Endothelial cell of umbilical vein (primary cell): ENCODE measurements at regions not wholly inside any gene's neighbourhood (a gene's known extent, or its start where the extent isn't known, plus 50 kb on each side); places are given as distances from the start of the nearest gene placed in this dataset.
A peak's percentile ranks its signal among the peaks of the same experiment; 100 is the strongest.

Experiments
- BruUV-seq: library from RNA; stranded (reverse); fragments of 400-500 nt; replicated peaks from 2 replicates; lab custom pipeline; 2021; lab: Mats Ljungman, UMichigan
- CTCF ChIA-PET: fragments of 300-600, 350-600 bp; sonication (Branson Sonifier 250); formaldehyde crosslinking; loops from one replicate; lab custom pipeline; 2021; ENCODE audit warnings: antibody characterized with exemption, inconsistent platforms; lab: Charles Lee
- POLR2A ChIA-PET: fragments of 300-600, 350-600 bp; sonication (Branson Sonifier 250); formaldehyde crosslinking; loops from one replicate; lab custom pipeline; 2021; ENCODE audit warnings: antibody characterized with exemption, inconsistent platforms; lab: Charles Lee
- DNase-seq: peaks from one replicate; pipeline ENCODE4 v3.0.0-alpha.2; 2011; ENCODE audit warnings: low read depth, low spot score
- FAIRE-seq: peaks from 2 replicates; lab custom pipeline; 2011; peaks lifted over from hg19 to GRCh38; lab: Jason Lieb, UNC
- H2AFZ ChIP-seq: 2 replicates; pipeline ENCODE4 v1.6.0; 2012; ENCODE audit warnings: low read depth, low read length, control low read depth, inconsistent platforms
- H3K27ac ChIP-seq: 2 replicates; pipeline ENCODE4 v1.5.1; 2011; ENCODE audit warnings: low read depth, mild to moderate bottlenecking, control low read depth, low read length, moderate library complexity; ENCODE audit not compliant: insufficient read depth
- H3K27me3 ChIP-seq, 2 experiments: 2 replicates each; pipeline versions ENCODE4 v1.6.0 to v1.6.1; 2011; ENCODE audit warnings: low read length in 2 of 2, mixed read lengths in 1 of 2; ENCODE audit not compliant: control insufficient read depth in 2 of 2, insufficient read depth in 2 of 2
- H3K36me3 ChIP-seq, 2 experiments: 2 replicates in 1 of 2; 3 replicates in 1 of 2; pipeline ENCODE4 v1.5.1; 2011; ENCODE audit warnings: low read length in 2 of 2, mild to moderate bottlenecking in 1 of 2, moderate library complexity in 1 of 2; ENCODE audit not compliant: control insufficient read depth in 2 of 2, insufficient read depth in 2 of 2; ENCODE audit errors: extremely low read depth in 1 of 2
- H3K4me1 ChIP-seq: 3 replicates; pipeline ENCODE4 v1.5.1; 2011; ENCODE audit warnings: mild to moderate bottlenecking, low read length; ENCODE audit not compliant: control insufficient read depth, insufficient read depth; ENCODE audit errors: extremely low read depth
- H3K4me2 ChIP-seq: 2 replicates; pipeline ENCODE4 v1.6.1; 2011; ENCODE audit warnings: low read length, control low read depth, mixed read lengths; ENCODE audit not compliant: insufficient read depth
- H3K4me3 ChIP-seq, 3 experiments: fragments of 200-600 bp in 1 of 3; sonication (generic), shearing (Covaris generic) in 1 of 3; replicated peaks in 1 of 3; 2 replicates each; pipeline ENCODE4 v1.5.1; 2011 to 2016; ENCODE audit warnings: control low read depth in 3 of 3, low read length in 3 of 3, mild to moderate bottlenecking in 2 of 3, inconsistent platforms in 1 of 3, low read depth in 1 of 3, moderate library complexity in 1 of 3; ENCODE audit not compliant: insufficient read depth in 1 of 3
- H3K79me2 ChIP-seq: 2 replicates; pipeline ENCODE4 v1.6.0; 2012; ENCODE audit warnings: low read length, inconsistent platforms; ENCODE audit not compliant: control insufficient read depth, insufficient read depth
- H3K9ac ChIP-seq: replicated peaks from 2 replicates; pipeline ENCODE3; 2011; ENCODE audit warnings: low read length, control low read depth; ENCODE audit not compliant: insufficient read depth; ENCODE audit errors: extremely low read depth
- H3K9me1 ChIP-seq: replicated peaks from 3 replicates; pipeline ENCODE4 v1.6.0; 2011; ENCODE audit warnings: mild to moderate bottlenecking, low read length; ENCODE audit not compliant: control insufficient read depth, insufficient read depth; ENCODE audit errors: extremely low read depth
- H3K9me3 ChIP-seq: replicated peaks from 2 replicates; pipeline ENCODE4 v1.5.1; 2012; ENCODE audit warnings: low read length, inconsistent platforms; ENCODE audit not compliant: control insufficient read depth, insufficient read depth
- H4K20me1 ChIP-seq: replicated peaks from 2 replicates; pipeline ENCODE3; 2011; ENCODE audit warnings: mild to moderate bottlenecking, low read length; ENCODE audit not compliant: control insufficient read depth, insufficient read depth; ENCODE audit errors: extremely low read depth
- EZH2 ChIP-seq: IDR thresholded peaks from 2 replicates; pipeline ENCODE4 v1.6.1; 2012; ENCODE audit warnings: borderline replicate concordance, low read depth, mild to moderate bottlenecking, moderate library complexity, low read length, inconsistent platforms; ENCODE audit not compliant: severe bottlenecking
- FOS ChIP-seq: IDR thresholded peaks from 2 replicates; pipeline ENCODE4 v1.6.1; 2011; ENCODE audit warnings: mild to moderate bottlenecking, low read length, moderate library complexity, borderline replicate concordance; ENCODE audit not compliant: insufficient read depth
- JUN ChIP-seq: IDR thresholded peaks from 2 replicates; pipeline ENCODE4 v1.6.1; 2011; ENCODE audit warnings: borderline replicate concordance, low read depth; ENCODE audit not compliant: insufficient read length, insufficient read depth
- MYC ChIP-seq: IDR thresholded peaks from one replicate; pipeline ENCODE4 v1.6.1; 2011; ENCODE audit warnings: mild to moderate bottlenecking, low read depth, low read length
- POLR2AphosphoS5 ChIP-seq: IDR thresholded peaks from 2 replicates; pipeline ENCODE4 v1.6.1; 2012; ENCODE audit warnings: low read depth, mild to moderate bottlenecking, control low read depth, low read length, moderate library complexity; ENCODE audit not compliant: insufficient read depth
- dilution Hi-C: fragments of 300-500 bp; cut with MboI; formaldehyde crosslinking; loops from one replicate; pipeline ENCODE4 v1.15.0; 2019; ENCODE audit warnings: low sequenced_read_pairs; ENCODE audit not compliant: extremely low pct_ligation_motif_present
- intact Hi-C: fragments of 100-400 bp; cut with micrococcal nuclease; formaldehyde crosslinking; loops from one replicate; pipeline ENCODE4 v1.10.0; 2022
- TF ChIP-seq, protein P1 (sequence below), 2 donors: IDR thresholded peaks; 1 replicate in 1 of 2; 2 replicates in 1 of 2; pipeline ENCODE4 v1.5.1; 2011; ENCODE audit warnings: low read length in 2 of 2, mild to moderate bottlenecking in 2 of 2, moderate library complexity in 2 of 2, control low read depth in 1 of 2, inconsistent platforms in 1 of 2, low read depth in 1 of 2; ENCODE audit not compliant: insufficient read depth in 1 of 2; ENCODE audit errors: extremely low read depth in 1 of 2

DNA sequence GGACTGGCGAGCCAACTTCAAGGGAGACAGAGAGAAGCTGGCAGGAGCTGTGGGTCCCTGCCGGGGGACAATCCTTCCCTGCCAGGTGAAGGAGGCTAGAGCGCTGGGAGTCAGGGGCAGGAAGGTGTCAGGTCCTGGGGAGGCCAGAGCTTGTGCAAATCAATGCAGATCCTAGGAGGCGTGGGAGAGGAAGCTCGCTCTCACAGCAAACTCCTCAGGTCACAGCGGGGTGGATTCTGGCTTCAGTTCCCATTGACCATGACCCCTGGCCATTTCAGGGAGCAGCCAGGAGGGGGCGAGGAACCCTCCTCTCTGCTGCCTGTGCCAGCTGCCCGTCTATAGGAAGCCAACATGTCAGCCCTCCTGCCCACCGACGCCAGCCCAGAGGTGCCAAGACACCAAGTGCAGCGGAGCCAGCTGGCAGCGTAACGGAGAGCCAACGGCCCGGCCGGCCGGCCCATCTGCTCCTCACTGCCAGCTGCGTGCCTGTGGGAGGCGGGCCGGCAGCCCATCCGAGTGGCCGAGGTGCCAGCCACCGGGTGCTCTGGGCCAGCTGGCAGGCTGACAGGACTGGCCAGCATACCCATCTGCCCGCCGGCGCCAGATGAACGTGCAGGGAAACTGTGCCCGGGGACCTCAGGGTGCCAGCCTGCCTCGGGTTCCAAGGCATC lies 374.8 kb downstream of the MIAT start:
- Histone ChIP-seq H3K27me3 (peaks cover under 1 to 3% of the 10 kb centered on the region in 2 experiments), H4K20me1 (no peaks in the 10 kb centered on the region), H2AFZ (no peak overlapping the region), H3K9me3 (no peaks in the 10 kb centered on the region), H3K4me1 (no peaks in the 10 kb centered on the region), H3K9me1 (no peaks in the 10 kb centered on the region), H3K27ac (no peak overlapping the region), H3K4me3 (no peak overlapping the region), H3K79me2 (no peaks in the 10 kb centered on the region), H3K4me2 (no peak overlapping the region), H3K9ac (no peak overlapping the region), H3K36me3 (no peaks in the 10 kb centered on the region)
- POLR2A ChIA-PET = no interaction called here
- intact Hi-C loops (no loop called here), dilution Hi-C loops (no loop called here)
- CTCF ChIA-PET = interaction anchor here (1.1 to 1.3 kb wide), 2 partner anchors 13 to 47 kb away, joined by 3 read pairs; no protein-coding TSS in a partner anchor
- no TSS peak for BruUV-seq
- DNase-seq (no peak), FAIRE-seq (no peak)
- no peak for TF ChIP-seq JUN
- no peak for TF ChIP-seq POLR2AphosphoS5
- TF ChIP-seq EZH2 = no peak
- TF ChIP-seq, protein P1, sequence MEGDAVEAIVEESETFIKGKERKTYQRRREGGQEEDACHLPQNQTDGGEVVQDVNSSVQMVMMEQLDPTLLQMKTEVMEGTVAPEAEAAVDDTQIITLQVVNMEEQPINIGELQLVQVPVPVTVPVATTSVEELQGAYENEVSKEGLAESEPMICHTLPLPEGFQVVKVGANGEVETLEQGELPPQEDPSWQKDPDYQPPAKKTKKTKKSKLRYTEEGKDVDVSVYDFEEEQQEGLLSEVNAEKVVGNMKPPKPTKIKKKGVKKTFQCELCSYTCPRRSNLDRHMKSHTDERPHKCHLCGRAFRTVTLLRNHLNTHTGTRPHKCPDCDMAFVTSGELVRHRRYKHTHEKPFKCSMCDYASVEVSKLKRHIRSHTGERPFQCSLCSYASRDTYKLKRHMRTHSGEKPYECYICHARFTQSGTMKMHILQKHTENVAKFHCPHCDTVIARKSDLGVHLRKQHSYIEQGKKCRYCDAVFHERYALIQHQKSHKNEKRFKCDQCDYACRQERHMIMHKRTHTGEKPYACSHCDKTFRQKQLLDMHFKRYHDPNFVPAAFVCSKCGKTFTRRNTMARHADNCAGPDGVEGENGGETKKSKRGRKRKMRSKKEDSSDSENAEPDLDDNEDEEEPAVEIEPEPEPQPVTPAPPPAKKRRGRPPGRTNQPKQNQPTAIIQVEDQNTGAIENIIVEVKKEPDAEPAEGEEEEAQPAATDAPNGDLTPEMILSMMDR (IDR thresholded peaks at IDR 0.05; ENCODE audit: extremely low read depth in 1 of 2, insufficient read depth in 1 of 2, low read depth in 1 of 2, low read length in 2 of 2) = peak; percentile 19 to 42
- no peak for TF ChIP-seq FOS
- TF ChIP-seq MYC = no peak
